Neuronal stem cell (in vitro differentiated cells): ENCODE measurements at regions not wholly inside any gene's neighbourhood (a gene's known extent, or its start where the extent isn't known, plus 50 kb on each side); places are given as distances from the start of the nearest gene placed in this dataset.

ENCODE experiments used
- DNase-seq: peaks from one replicate; pipeline ENCODE4 v3.0.0-alpha.2; 2013; ENCODE audit warnings: low spot score
- H2AFZ ChIP-seq: one replicate; pipeline ENCODE4 v1.6.1; 2013; ENCODE audit warnings: mild to moderate bottlenecking, low read length, inconsistent platforms
- H2AK5ac ChIP-seq: 2 replicates; pipeline ENCODE4 v1.6.1; 2013; ENCODE audit warnings: low read depth, mild to moderate bottlenecking, inconsistent platforms, low read length, moderate library complexity, mixed read lengths
- H2BK120ac ChIP-seq: 2 replicates; pipeline ENCODE4 v1.6.1; 2013; ENCODE audit warnings: low read depth, mild to moderate bottlenecking, inconsistent platforms, low read length, moderate library complexity, mixed read lengths
- H2BK12ac ChIP-seq: one replicate; pipeline ENCODE4 v1.6.1; 2013; ENCODE audit warnings: low read length, inconsistent platforms
- H2BK15ac ChIP-seq: 2 replicates; pipeline ENCODE4 v1.6.1; 2013; ENCODE audit warnings: mild to moderate bottlenecking, low read length, inconsistent platforms, mixed read lengths
- H2BK5ac ChIP-seq: one replicate; pipeline ENCODE4 v1.6.1; 2013; ENCODE audit warnings: inconsistent platforms, mild to moderate bottlenecking, low read length, moderate library complexity
- H3K14ac ChIP-seq: one replicate; pipeline ENCODE4 v1.6.1; 2013; ENCODE audit warnings: low read length, inconsistent platforms
- H3K18ac ChIP-seq: 2 replicates; pipeline ENCODE4 v1.6.1; 2013; ENCODE audit warnings: low read length, inconsistent platforms
- H3K23ac ChIP-seq: 2 replicates; pipeline ENCODE4 v1.6.1; 2013; ENCODE audit warnings: low read depth, mild to moderate bottlenecking, mixed read lengths, low read length, inconsistent platforms; ENCODE audit not compliant: poor library complexity
- H3K27ac ChIP-seq: replicated peaks from 3 replicates; pipeline ENCODE4 v1.5.1; 2013; ENCODE audit warnings: low read length, inconsistent platforms
- H3K27me3 ChIP-seq, 3 experiments: 2 replicates each; pipeline ENCODE4 v1.6.1; 2013; ENCODE audit warnings: low read length in 3 of 3, mild to moderate bottlenecking in 2 of 3, inconsistent platforms in 1 of 3, low read depth in 1 of 3, mixed read lengths in 1 of 3, moderate library complexity in 1 of 3; ENCODE audit not compliant: control insufficient read depth in 3 of 3, insufficient read depth in 3 of 3
- H3K36me3 ChIP-seq, 2 donors: replicated peaks in 1 of 2; 2 replicates each; pipeline ENCODE4 v1.6.1; 2013; ENCODE audit warnings: low read length in 2 of 2; ENCODE audit not compliant: control insufficient read depth in 2 of 2, insufficient read depth in 2 of 2
- H3K4ac ChIP-seq: 2 replicates; pipeline ENCODE4 v1.6.1; 2013; ENCODE audit warnings: inconsistent platforms, mild to moderate bottlenecking, low read length, moderate library complexity
- H3K4me1 ChIP-seq, 2 donors: 1 replicate in 1 of 2; 2 replicates in 1 of 2; pipeline ENCODE4 v1.6.1; 2013; ENCODE audit warnings: low read length in 2 of 2, low read depth in 1 of 2; ENCODE audit not compliant: control insufficient read depth in 2 of 2, insufficient read depth in 1 of 2
- H3K4me2 ChIP-seq: one replicate; pipeline ENCODE4 v1.6.1; 2013; ENCODE audit warnings: mild to moderate bottlenecking, low read length, inconsistent platforms; ENCODE audit not compliant: insufficient read depth, poor library complexity, severe bottlenecking
- H3K4me3 ChIP-seq, 2 donors: 2 replicates each; pipeline ENCODE4 v1.5.1; 2013; ENCODE audit warnings: low read length in 2 of 2, mild to moderate bottlenecking in 2 of 2, inconsistent platforms in 1 of 2, moderate library complexity in 1 of 2
- H3K79me1 ChIP-seq: one replicate; pipeline ENCODE4 v1.6.1; 2013; ENCODE audit warnings: low read depth, mild to moderate bottlenecking, inconsistent platforms, low read length, moderate library complexity
- H3K9ac ChIP-seq: one replicate; pipeline ENCODE4 v1.6.1; 2013; ENCODE audit warnings: mild to moderate bottlenecking, low read depth, low read length, inconsistent platforms; ENCODE audit not compliant: poor library complexity
- H3K9me3 ChIP-seq, 2 donors: replicated peaks in 1 of 2; 2 replicates each; pipeline versions ENCODE3 to v1.6.1; 2013; ENCODE audit warnings: low read length in 2 of 2, mild to moderate bottlenecking in 2 of 2, inconsistent platforms in 1 of 2, low read depth in 1 of 2, mixed read lengths in 1 of 2, moderate library complexity in 1 of 2; ENCODE audit not compliant: control insufficient read depth in 2 of 2, insufficient read depth in 1 of 2
- H4K8ac ChIP-seq: one replicate; pipeline ENCODE4 v1.6.1; 2013; ENCODE audit warnings: low read depth, mild to moderate bottlenecking, inconsistent platforms, low read length, moderate library complexity
- H4K91ac ChIP-seq: one replicate; pipeline ENCODE4 v1.6.1; 2013; ENCODE audit warnings: low read length, low read depth, mild to moderate bottlenecking, inconsistent platforms; ENCODE audit not compliant: poor library complexity
- WGBS, 2 donors: extraction: QIAGEN DNeasy Blood & Tissue Kit; methylation state at CpG; one replicate each; pipeline ENCODE4 v1.1.7; 2013; ENCODE audit warnings: missing lambda C conversion rate in 2 of 2, mixed read lengths in 1 of 2; ENCODE audit not compliant: insufficient read length in 2 of 2, insufficient replicate concordance in 1 of 2; ENCODE audit errors: extremely low coverage in 2 of 2; 5-methylcytosine and 5-hydroxymethylcytosine counted together

- Histone ChIP-seq H3K23ac (no peak overlapping the region), H3K14ac (no peak overlapping the region), H3K27me3 (no peaks in the 10 kb centered on the region), H3K9ac (no peak overlapping the region), H4K91ac (no peak overlapping the region), H2BK120ac (no peak overlapping the region), H3K27ac (no peak overlapping the region), H4K8ac (no peak overlapping the region), H3K4me2 (no peak overlapping the region), H3K4me3 (no peak overlapping the region), H3K36me3 (no peaks in the 10 kb centered on the region), H2BK5ac (no peak overlapping the region), H2AFZ (no peak overlapping the region), H3K79me1 (no peaks in the 10 kb centered on the region), H3K18ac (no peak overlapping the region), H3K9me3 (no peaks in the 10 kb centered on the region), H3K4me1 (no peaks in the 10 kb centered on the region), H2AK5ac (no peak overlapping the region), H3K4ac (no peak overlapping the region), H2BK12ac (no peak overlapping the region), H2BK15ac (no peak overlapping the region)
- no CpG with 5 or more reads among the region's 1 CpG for WGBS, 2 donors
- DNase-seq: no peak
Measured at GRCh38 chr1:208874915-208875314, 630.7 kb upstream of the PLXNA2 start.

GRCh38 chr1:208879022-208879421 is 634.8 kb upstream of the PLXNA2 start:
- no peak overlapping the region for H2AFZ ChIP-seq
- H3K27me3 ChIP-seq: no peaks in the 10 kb centered on the region
- H2AK5ac ChIP-seq: no peak overlapping the region
- WGBS, 2 donors: no CpG with 5 or more reads among the region's 3 CpGs
- H3K36me3 ChIP-seq: no peaks in the 10 kb centered on the region
- no peak overlapping the region for H3K27ac ChIP-seq
- H2BK5ac ChIP-seq: no peak overlapping the region
- H4K8ac ChIP-seq: no peak overlapping the region
- no peaks in the 10 kb centered on the region for H3K79me1 ChIP-seq
- H3K14ac ChIP-seq: no peak overlapping the region
- no peak overlapping the region for H2BK12ac ChIP-seq
- no peak overlapping the region for H2BK15ac ChIP-seq
- DNase-seq: no peak
- no peak overlapping the region for H3K18ac ChIP-seq
- no peaks in the 10 kb centered on the region for H3K9me3 ChIP-seq
- H3K4me2 ChIP-seq: no peak overlapping the region
- no peak overlapping the region for H3K4me3 ChIP-seq
- no peaks in the 10 kb centered on the region for H3K4me1 ChIP-seq
- H2BK120ac ChIP-seq: no peak overlapping the region
- no peak overlapping the region for H3K9ac ChIP-seq
- H3K23ac ChIP-seq: no peak overlapping the region
- no peak overlapping the region for H3K4ac ChIP-seq
- no peak overlapping the region for H4K91ac ChIP-seq

GRCh38 chr1:208880433-208881100 is 636.4 kb upstream of the PLXNA2 start:
- H2BK15ac ChIP-seq: no peak overlapping the region
- H4K91ac ChIP-seq: no peak overlapping the region
- H3K9ac ChIP-seq: no peak overlapping the region
- H3K4ac ChIP-seq: no peak overlapping the region
- no peak overlapping the region for H3K27ac ChIP-seq
- H2AFZ ChIP-seq: no peak overlapping the region
- no peaks in the 10 kb centered on the region for H3K9me3 ChIP-seq
- no peak overlapping the region for H3K14ac ChIP-seq
- no peak overlapping the region for H2BK120ac ChIP-seq
- no peaks in the 10 kb centered on the region for H3K27me3 ChIP-seq
- H3K4me3 ChIP-seq: no peak overlapping the region
- H3K4me1 ChIP-seq: no peaks in the 10 kb centered on the region
- no peak overlapping the region for H2BK12ac ChIP-seq
- no peak overlapping the region for H2BK5ac ChIP-seq
- H2AK5ac ChIP-seq: no peak overlapping the region
- no peak overlapping the region for H3K4me2 ChIP-seq
- DNase-seq: no peak
- no peak overlapping the region for H4K8ac ChIP-seq
- H3K79me1 ChIP-seq: no peaks in the 10 kb centered on the region
- H3K23ac ChIP-seq: no peak overlapping the region
- no CpG with 5 or more reads among the region's 2 CpGs for WGBS, 2 donors
- H3K36me3 ChIP-seq: no peaks in the 10 kb centered on the region
- H3K18ac ChIP-seq: no peak overlapping the region

GRCh38 chr1:208885060-208885459 is 640.9 kb upstream of the PLXNA2 start:
- WGBS, 2 donors: no CpG with 5 or more reads among the region's 1 CpG

More at GRCh38 chr1:208885060-208885459, 640.9 kb upstream of the PLXNA2 start:
- no peak overlapping the region for H4K91ac ChIP-seq
- H2BK5ac ChIP-seq: no peak overlapping the region
- H3K4me3 ChIP-seq: no peak overlapping the region
- H3K4ac ChIP-seq: no peak overlapping the region
- H3K9ac ChIP-seq: no peak overlapping the region
- H3K14ac ChIP-seq: no peak overlapping the region
- no peak overlapping the region for H2BK120ac ChIP-seq
- no peak overlapping the region for H3K27ac ChIP-seq
- no peak overlapping the region for H2AFZ ChIP-seq
- H2BK12ac ChIP-seq: no peak overlapping the region
- H2AK5ac ChIP-seq: no peak overlapping the region
- H3K18ac ChIP-seq: no peak overlapping the region
- no peaks in the 10 kb centered on the region for H3K4me1 ChIP-seq
- no peaks in the 10 kb centered on the region for H3K9me3 ChIP-seq
- no peak overlapping the region for H4K8ac ChIP-seq
- no peaks in the 10 kb centered on the region for H3K79me1 ChIP-seq
- no peak for DNase-seq
- no peak overlapping the region for H3K4me2 ChIP-seq
- H3K36me3 ChIP-seq: no peaks in the 10 kb centered on the region
- no peak overlapping the region for H2BK15ac ChIP-seq
- no peaks in the 10 kb centered on the region for H3K27me3 ChIP-seq
- no peak overlapping the region for H3K23ac ChIP-seq
